ENCODE measurements at regions not wholly inside any gene's neighbourhood (a gene's known extent, or its start where the extent isn't known, plus 50 kb on each side); places are given as distances from the start of the nearest gene placed in this dataset.

DNA sequence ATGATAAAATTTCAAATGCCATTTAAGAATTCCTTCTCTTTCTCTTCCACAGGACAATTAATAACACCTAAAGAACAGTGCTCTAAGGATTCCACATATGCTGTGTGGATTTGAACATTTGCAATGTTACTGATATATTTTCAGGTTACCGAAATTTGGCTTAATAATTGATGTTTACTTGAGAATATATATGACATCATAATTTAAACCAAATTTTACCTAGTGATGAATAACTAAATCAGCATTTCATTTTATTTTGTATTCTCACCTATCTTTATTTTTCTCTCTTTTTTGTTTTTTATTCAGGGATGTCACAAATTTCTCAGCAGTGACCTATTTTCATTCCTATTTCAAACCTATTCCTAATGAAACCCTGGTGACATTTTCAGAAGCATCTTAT, 429.6 kb downstream of the SLCO4C1 start:
- Mint-ChIP-seq H3K4me1 (no peaks in the 10 kb centered on the region), H3K9me3 (no peaks in the 10 kb centered on the region), H3K36me3 (ENCODE audit: low read depth) (no peaks in the 10 kb centered on the region), H3K27ac (no peak overlapping the region), H3K4me3 (no peak overlapping the region), H3K27me3 (ENCODE audit: insufficient read depth, low read depth, poor library complexity) (no peaks in the 10 kb centered on the region)
- H3K4me2 ChIP-seq = no peak overlapping the region
- no peaks in the 10 kb centered on the region for H3K9me2 ChIP-seq (ENCODE audit: insufficient read depth)
- H3K79me2 ChIP-seq (replicated peaks; ENCODE audit: insufficient read depth) = no peaks in the 10 kb centered on the region
- DNase-seq (ENCODE audit: low spot score) (no peak), ATAC-seq (no peak)
- no peaks in the 10 kb centered on the region for H3K4me1 ChIP-seq (ENCODE audit: insufficient read depth)
- H3F3A ChIP-seq (replicated peaks; ENCODE audit: low read depth) = no peaks in the 10 kb centered on the region
- no peak overlapping the region for H2AFZ ChIP-seq
- H3K27me3 ChIP-seq (ENCODE audit: insufficient read depth) = no peaks in the 10 kb centered on the region
- no peak overlapping the region for H3K27ac ChIP-seq (ENCODE audit: low read depth)
- TF ChIP-seq NANOG (IDR thresholded peaks at IDR 0.05; ENCODE audit: borderline replicate concordance) = no peak
- TF ChIP-seq ZNF114 (CRISPR knock-in tag; IDR thresholded peaks at IDR 0.05) = no peak
- TF ChIP-seq, protein P1, sequence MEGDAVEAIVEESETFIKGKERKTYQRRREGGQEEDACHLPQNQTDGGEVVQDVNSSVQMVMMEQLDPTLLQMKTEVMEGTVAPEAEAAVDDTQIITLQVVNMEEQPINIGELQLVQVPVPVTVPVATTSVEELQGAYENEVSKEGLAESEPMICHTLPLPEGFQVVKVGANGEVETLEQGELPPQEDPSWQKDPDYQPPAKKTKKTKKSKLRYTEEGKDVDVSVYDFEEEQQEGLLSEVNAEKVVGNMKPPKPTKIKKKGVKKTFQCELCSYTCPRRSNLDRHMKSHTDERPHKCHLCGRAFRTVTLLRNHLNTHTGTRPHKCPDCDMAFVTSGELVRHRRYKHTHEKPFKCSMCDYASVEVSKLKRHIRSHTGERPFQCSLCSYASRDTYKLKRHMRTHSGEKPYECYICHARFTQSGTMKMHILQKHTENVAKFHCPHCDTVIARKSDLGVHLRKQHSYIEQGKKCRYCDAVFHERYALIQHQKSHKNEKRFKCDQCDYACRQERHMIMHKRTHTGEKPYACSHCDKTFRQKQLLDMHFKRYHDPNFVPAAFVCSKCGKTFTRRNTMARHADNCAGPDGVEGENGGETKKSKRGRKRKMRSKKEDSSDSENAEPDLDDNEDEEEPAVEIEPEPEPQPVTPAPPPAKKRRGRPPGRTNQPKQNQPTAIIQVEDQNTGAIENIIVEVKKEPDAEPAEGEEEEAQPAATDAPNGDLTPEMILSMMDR (conservative IDR thresholded peaks at IDR 0.05; ENCODE audit: low read depth in 2 of 2) = no peak
- TF ChIP-seq, protein P2, sequence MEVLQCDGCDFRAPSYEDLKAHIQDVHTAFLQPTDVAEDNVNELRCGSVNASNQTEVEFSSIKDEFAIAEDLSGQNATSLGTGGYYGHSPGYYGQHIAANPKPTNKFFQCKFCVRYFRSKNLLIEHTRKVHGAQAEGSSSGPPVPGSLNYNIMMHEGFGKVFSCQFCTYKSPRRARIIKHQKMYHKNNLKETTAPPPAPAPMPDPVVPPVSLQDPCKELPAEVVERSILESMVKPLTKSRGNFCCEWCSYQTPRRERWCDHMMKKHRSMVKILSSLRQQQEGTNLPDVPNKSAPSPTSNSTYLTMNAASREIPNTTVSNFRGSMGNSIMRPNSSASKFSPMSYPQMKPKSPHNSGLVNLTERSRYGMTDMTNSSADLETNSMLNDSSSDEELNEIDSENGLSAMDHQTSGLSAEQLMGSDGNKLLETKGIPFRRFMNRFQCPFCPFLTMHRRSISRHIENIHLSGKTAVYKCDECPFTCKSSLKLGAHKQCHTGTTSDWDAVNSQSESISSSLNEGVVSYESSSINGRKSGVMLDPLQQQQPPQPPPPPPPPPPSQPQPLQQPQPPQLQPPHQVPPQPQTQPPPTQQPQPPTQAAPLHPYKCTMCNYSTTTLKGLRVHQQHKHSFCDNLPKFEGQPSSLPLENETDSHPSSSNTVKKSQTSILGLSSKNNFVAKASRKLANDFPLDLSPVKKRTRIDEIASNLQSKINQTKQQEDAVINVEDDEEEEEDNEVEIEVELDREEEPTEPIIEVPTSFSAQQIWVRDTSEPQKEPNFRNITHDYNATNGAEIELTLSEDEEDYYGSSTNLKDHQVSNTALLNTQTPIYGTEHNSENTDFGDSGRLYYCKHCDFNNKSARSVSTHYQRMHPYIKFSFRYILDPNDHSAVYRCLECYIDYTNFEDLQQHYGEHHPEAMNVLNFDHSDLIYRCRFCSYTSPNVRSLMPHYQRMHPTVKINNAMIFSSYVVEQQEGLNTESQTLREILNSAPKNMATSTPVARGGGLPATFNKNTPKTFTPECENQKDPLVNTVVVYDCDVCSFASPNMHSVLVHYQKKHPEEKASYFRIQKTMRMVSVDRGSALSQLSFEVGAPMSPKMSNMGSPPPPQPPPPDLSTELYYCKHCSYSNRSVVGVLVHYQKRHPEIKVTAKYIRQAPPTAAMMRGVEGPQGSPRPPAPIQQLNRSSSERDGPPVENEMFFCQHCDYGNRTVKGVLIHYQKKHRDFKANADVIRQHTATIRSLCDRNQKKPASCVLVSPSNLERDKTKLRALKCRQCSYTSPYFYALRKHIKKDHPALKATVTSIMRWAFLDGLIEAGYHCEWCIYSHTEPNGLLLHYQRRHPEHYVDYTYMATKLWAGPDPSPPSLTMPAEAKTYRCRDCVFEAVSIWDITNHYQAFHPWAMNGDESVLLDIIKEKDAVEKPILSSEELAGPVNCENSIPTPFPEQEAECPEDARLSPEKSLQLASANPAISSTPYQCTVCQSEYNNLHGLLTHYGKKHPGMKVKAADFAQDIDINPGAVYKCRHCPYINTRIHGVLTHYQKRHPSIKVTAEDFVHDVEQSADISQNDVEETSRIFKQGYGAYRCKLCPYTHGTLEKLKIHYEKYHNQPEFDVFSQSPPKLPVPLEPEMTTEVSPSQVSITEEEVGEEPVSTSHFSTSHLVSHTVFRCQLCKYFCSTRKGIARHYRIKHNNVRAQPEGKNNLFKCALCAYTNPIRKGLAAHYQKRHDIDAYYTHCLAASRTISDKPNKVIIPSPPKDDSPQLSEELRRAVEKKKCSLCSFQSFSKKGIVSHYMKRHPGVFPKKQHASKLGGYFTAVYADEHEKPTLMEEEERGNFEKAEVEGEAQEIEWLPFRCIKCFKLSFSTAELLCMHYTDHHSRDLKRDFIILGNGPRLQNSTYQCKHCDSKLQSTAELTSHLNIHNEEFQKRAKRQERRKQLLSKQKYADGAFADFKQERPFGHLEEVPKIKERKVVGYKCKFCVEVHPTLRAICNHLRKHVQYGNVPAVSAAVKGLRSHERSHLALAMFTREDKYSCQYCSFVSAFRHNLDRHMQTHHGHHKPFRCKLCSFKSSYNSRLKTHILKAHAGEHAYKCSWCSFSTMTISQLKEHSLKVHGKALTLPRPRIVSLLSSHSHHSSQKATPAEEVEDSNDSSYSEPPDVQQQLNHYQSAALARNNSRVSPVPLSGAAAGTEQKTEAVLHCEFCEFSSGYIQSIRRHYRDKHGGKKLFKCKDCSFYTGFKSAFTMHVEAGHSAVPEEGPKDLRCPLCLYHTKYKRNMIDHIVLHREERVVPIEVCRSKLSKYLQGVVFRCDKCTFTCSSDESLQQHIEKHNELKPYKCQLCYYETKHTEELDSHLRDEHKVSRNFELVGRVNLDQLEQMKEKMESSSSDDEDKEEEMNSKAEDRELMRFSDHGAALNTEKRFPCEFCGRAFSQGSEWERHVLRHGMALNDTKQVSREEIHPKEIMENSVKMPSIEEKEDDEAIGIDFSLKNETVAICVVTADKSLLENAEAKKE (CRISPR knock-in tag; IDR thresholded peaks at IDR 0.05) = no peak
- TF ChIP-seq, protein P3, sequence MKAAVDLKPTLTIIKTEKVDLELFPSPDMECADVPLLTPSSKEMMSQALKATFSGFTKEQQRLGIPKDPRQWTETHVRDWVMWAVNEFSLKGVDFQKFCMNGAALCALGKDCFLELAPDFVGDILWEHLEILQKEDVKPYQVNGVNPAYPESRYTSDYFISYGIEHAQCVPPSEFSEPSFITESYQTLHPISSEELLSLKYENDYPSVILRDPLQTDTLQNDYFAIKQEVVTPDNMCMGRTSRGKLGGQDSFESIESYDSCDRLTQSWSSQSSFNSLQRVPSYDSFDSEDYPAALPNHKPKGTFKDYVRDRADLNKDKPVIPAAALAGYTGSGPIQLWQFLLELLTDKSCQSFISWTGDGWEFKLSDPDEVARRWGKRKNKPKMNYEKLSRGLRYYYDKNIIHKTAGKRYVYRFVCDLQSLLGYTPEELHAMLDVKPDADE (IDR thresholded peaks at IDR 0.05) = no peak
- TF ChIP-seq STAT1 (IDR thresholded peaks at IDR 0.05; ENCODE audit: unreplicated experiment) = no peak
- TF ChIP-seq ZNF331 (CRISPR knock-in tag; IDR thresholded peaks at IDR 0.05; ENCODE audit: low read depth) = no peak
- TF ChIP-seq EZH2phosphoT487 (IDR thresholded peaks at IDR 0.05; ENCODE audit: unreplicated experiment) = no peak
- TF ChIP-seq POLR2AphosphoS5 (IDR thresholded peaks at IDR 0.05; ENCODE audit: low read depth) = no peak
- TF ChIP-seq JUNB (IDR thresholded peaks at IDR 0.05; ENCODE audit: unreplicated experiment) = no peak
- TF ChIP-seq, protein P4, sequence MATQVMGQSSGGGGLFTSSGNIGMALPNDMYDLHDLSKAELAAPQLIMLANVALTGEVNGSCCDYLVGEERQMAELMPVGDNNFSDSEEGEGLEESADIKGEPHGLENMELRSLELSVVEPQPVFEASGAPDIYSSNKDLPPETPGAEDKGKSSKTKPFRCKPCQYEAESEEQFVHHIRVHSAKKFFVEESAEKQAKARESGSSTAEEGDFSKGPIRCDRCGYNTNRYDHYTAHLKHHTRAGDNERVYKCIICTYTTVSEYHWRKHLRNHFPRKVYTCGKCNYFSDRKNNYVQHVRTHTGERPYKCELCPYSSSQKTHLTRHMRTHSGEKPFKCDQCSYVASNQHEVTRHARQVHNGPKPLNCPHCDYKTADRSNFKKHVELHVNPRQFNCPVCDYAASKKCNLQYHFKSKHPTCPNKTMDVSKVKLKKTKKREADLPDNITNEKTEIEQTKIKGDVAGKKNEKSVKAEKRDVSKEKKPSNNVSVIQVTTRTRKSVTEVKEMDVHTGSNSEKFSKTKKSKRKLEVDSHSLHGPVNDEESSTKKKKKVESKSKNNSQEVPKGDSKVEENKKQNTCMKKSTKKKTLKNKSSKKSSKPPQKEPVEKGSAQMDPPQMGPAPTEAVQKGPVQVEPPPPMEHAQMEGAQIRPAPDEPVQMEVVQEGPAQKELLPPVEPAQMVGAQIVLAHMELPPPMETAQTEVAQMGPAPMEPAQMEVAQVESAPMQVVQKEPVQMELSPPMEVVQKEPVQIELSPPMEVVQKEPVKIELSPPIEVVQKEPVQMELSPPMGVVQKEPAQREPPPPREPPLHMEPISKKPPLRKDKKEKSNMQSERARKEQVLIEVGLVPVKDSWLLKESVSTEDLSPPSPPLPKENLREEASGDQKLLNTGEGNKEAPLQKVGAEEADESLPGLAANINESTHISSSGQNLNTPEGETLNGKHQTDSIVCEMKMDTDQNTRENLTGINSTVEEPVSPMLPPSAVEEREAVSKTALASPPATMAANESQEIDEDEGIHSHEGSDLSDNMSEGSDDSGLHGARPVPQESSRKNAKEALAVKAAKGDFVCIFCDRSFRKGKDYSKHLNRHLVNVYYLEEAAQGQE (IDR thresholded peaks at IDR 0.05; ENCODE audit: unreplicated experiment) = no peak
- no peak for TF ChIP-seq CREB1 (CRISPR knock-in tag; IDR thresholded peaks at IDR 0.05; ENCODE audit: low read depth)
- no peak for TF ChIP-seq EZH2 (IDR thresholded peaks at IDR 0.05; ENCODE audit: low read depth, unreplicated experiment)
- H3K4me3 ChIP-seq = no peak overlapping the region
- H3K36me3 ChIP-seq (ENCODE audit: insufficient read depth) = no peaks in the 10 kb centered on the region
- H4K20me1 ChIP-seq (replicated peaks; ENCODE audit: insufficient read depth) = no peaks in the 10 kb centered on the region
